GM23338 (cell line): ENCODE measurements at regions not wholly inside any gene's neighbourhood (a gene's known extent, or its start where the extent isn't known, plus 50 kb on each side); places are given as distances from the start of the nearest gene placed in this dataset.
A peak's percentile ranks its signal among the peaks of the same experiment; 100 is the strongest.

Source experiments
- ATAC-seq: fragments of 200-7000 bp; cut with Tn5 transposase; 3 replicates; pipeline ENCODE4 v1.9.1; 2020
- DNase-seq: peaks from one replicate; pipeline ENCODE4 v3.0.0-alpha.2; 2015; ENCODE audit warnings: low spot score
- H2AFZ ChIP-seq: fragments of 200-600 bp; sonication (generic); 2 replicates; pipeline ENCODE4 v1.8.0; 2016; ENCODE audit warnings: antibody characterized with exemption, mild to moderate bottlenecking, moderate library complexity
- H3F3A ChIP-seq: fragments of 200-600 bp; sonication (generic); replicated peaks from 2 replicates; pipeline ENCODE4 v1.8.0; 2017; ENCODE audit warnings: antibody characterized with exemption, mixed run types, low read depth
- H3K27ac ChIP-seq: fragments of 200-600 bp; sonication (generic); 2 replicates; pipeline ENCODE4 v1.6.1; 2016; ENCODE audit warnings: low read depth
- H3K27me3 ChIP-seq: fragments of 200-600 bp; sonication (generic); 2 replicates; pipeline ENCODE4 v1.8.0; 2016; ENCODE audit warnings: mild to moderate bottlenecking, mixed run types, moderate library complexity; ENCODE audit not compliant: insufficient read depth
- H3K36me3 ChIP-seq: fragments of 200-600 bp; sonication (generic); 2 replicates; pipeline ENCODE4 v1.8.0; 2016; ENCODE audit warnings: mild to moderate bottlenecking; ENCODE audit not compliant: insufficient read depth
- H3K4me1 ChIP-seq: fragments of 200-600 bp; sonication (generic); 2 replicates; pipeline ENCODE4 v1.8.0; 2016; ENCODE audit warnings: mild to moderate bottlenecking, moderate library complexity; ENCODE audit not compliant: insufficient read depth
- H3K4me2 ChIP-seq: fragments of 200-600 bp; sonication (generic); 2 replicates; pipeline ENCODE4 v1.7.1; 2017; ENCODE audit warnings: mixed run types
- H3K4me3 ChIP-seq: fragments of 200-600 bp; sonication (generic); 2 replicates; pipeline ENCODE4 v1.6.1; 2016; ENCODE audit warnings: mixed run types
- H3K79me2 ChIP-seq: fragments of 200-600 bp; sonication (generic); replicated peaks from 2 replicates; pipeline ENCODE4 v1.8.0; 2017; ENCODE audit warnings: mild to moderate bottlenecking; ENCODE audit not compliant: insufficient read depth
- H3K9me2 ChIP-seq: fragments of 200-600 bp; sonication (generic); 2 replicates; pipeline ENCODE4 v1.8.0; 2017; ENCODE audit not compliant: insufficient read depth
- H4K20me1 ChIP-seq: fragments of 200-600 bp; sonication (generic); replicated peaks from 2 replicates; pipeline ENCODE4 v1.8.0; 2017; ENCODE audit warnings: mild to moderate bottlenecking; ENCODE audit not compliant: insufficient read depth
- H3K27ac Mint-ChIP-seq: 2 replicates; pipeline ENCODE4 v1.8.0; 2020; ENCODE audit warnings: inconsistent platforms, mild to moderate bottlenecking, moderate library complexity, mixed read lengths
- H3K27me3 Mint-ChIP-seq: 3 replicates; pipeline ENCODE4 v1.8.0; 2022; ENCODE audit warnings: low read depth, mild to moderate bottlenecking, moderate library complexity, mixed read lengths, inconsistent platforms; ENCODE audit not compliant: insufficient read depth, poor library complexity
- H3K36me3 Mint-ChIP-seq: 3 replicates; pipeline ENCODE4 v1.8.0; 2021; ENCODE audit warnings: low read depth, mild to moderate bottlenecking, inconsistent platforms, moderate library complexity, mixed read lengths
- H3K4me1 Mint-ChIP-seq: 3 replicates; pipeline ENCODE4 v1.8.0; 2020; ENCODE audit warnings: mild to moderate bottlenecking, inconsistent platforms, mixed read lengths
- H3K4me3 Mint-ChIP-seq: 3 replicates; pipeline ENCODE4 v1.8.0; 2021; ENCODE audit warnings: moderate library complexity, mild to moderate bottlenecking, inconsistent platforms, mixed read lengths
- H3K9me3 Mint-ChIP-seq: 3 replicates; pipeline ENCODE4 v1.8.0; 2020; ENCODE audit warnings: moderate library complexity, mild to moderate bottlenecking, inconsistent platforms, mixed read lengths
- CTCF ChIP-seq, 2 experiments: fragments of 200-600 bp in 1 of 2; sonication (generic) in 1 of 2; conservative IDR thresholded peaks; 2 replicates each; pipeline versions ENCODE4 v1.5.1 to v1.6.1; 2016 to 2017; ENCODE audit warnings: antibody characterized with exemption in 2 of 2, low read depth in 2 of 2, mild to moderate bottlenecking in 2 of 2, moderate library complexity in 1 of 2
- EZH2 ChIP-seq: fragments of 200-600 bp; sonication (generic); IDR thresholded peaks from one replicate; pipeline ENCODE4 v1.8.0; 2017; ENCODE audit warnings: antibody characterized with exemption, mild to moderate bottlenecking, low read depth; ENCODE audit not compliant: unreplicated experiment
- ZNF462 ChIP-seq: fragments of 250-450 bp; sonication (Bioruptor Pico); IDR thresholded peaks from 2 replicates; pipeline ENCODE4 v1.5.0; 2020; ENCODE audit warnings: mild to moderate bottlenecking, moderate library complexity

GRCh38 chr22:27639248-27640086 lies 162.1 kb downstream of the MN1 start:
- Histone ChIP-seq H3K4me3 (no peak overlapping the region), H3K27me3 (no peaks in the 10 kb centered on the region), H3K4me1 (peaks cover 37% of the 10 kb centered on the region), H3K79me2 (no peaks in the 10 kb centered on the region), H3K36me3 (no peaks in the 10 kb centered on the region), H3F3A (0 out of 2 replicates have a peak, but pooled peaks cover 3% of the 10 kb centered on the region), H4K20me1 (no peaks in the 10 kb centered on the region), H3K4me2 (peak overlapping the region; percentile 55; the same call in 1 of the 2 replicates), H3K27ac (no peak overlapping the region), H2AFZ (peak overlapping the region; percentile 87), H3K9me2 (no peaks in the 10 kb centered on the region)
- Mint-ChIP-seq H3K4me3 (no peak overlapping the region), H3K4me1 (peaks cover 30% of the 10 kb centered on the region), H3K27me3 (peaks cover 11% of the 10 kb centered on the region), H3K36me3 (no peaks in the 10 kb centered on the region), H3K9me3 (no peaks in the 10 kb centered on the region; the same call in 2 of the 3 replicates), H3K27ac (no peak overlapping the region)
- no peak for TF ChIP-seq ZNF462 (CRISPR knock-in tag)
- ATAC-seq (peak; percentile 6; the same call in 2 of the 3 replicates), DNase-seq (no peak)

- Mint-ChIP-seq H3K27ac (no peak overlapping the region), H3K9me3 (no peaks in the 10 kb centered on the region; the same call in 2 of the 3 replicates), H3K4me1 (peaks cover 32% of the 10 kb centered on the region), H3K27me3 (peaks cover 5% of the 10 kb centered on the region), H3K4me3 (no peak overlapping the region), H3K36me3 (no peaks in the 10 kb centered on the region)
- ATAC-seq (no peak), DNase-seq (no peak)
- TF ChIP-seq CTCF (conservative IDR thresholded peaks at IDR 0.05; ENCODE audit: low read depth in 2 of 2) (peak in 1 of 2 experiments; percentile 13; a peak in 1 of 4 replicates), EZH2 (no peak)
- Histone ChIP-seq H2AFZ (no peak overlapping the region), H4K20me1 (no peaks in the 10 kb centered on the region), H3K27me3 (no peaks in the 10 kb centered on the region), H3K4me1 (peaks cover 37% of the 10 kb centered on the region), H3K4me2 (0 out of 2 replicates have a peak overlapping the region, but pooled peaks have one; percentile 43), H3K36me3 (no peaks in the 10 kb centered on the region), H3F3A (0 out of 2 replicates have a peak, but pooled peaks cover 3% of the 10 kb centered on the region), H3K9me2 (peaks cover 5% of the 10 kb centered on the region; the same call in 1 of the 2 replicates), H3K4me3 (no peak overlapping the region), H3K79me2 (no peaks in the 10 kb centered on the region), H3K27ac (no peak overlapping the region)
Measured at GRCh38 chr22:27641049-27641795, 160.3 kb downstream of the MN1 start.
